ENCODE measurements at regions not wholly inside any gene's neighbourhood (a gene's known extent, or its start where the extent isn't known, plus 50 kb on each side); places are given as distances from the start of the nearest gene placed in this dataset.

DNA sequence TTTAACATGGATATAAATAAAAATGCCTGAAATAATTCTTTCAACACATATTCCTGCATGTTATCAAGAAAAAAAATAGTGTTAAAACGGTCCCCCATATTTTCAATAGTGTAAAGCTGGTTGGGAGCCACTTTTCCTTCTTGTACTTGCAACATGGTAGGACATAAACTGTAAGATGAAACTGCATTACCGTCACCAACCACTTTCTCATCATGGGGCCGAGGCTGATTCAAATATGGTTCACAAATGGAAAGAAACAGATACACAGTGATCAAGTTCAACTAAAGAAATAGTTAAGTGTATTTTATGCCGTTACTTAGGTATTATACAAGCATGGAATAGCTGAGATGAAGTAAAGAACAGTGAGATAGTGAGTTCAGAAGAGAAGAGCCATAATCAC is 360.7 kb downstream of the ZEB2 start:
- Histone ChIP-seq H3F3A (ENCODE audit: low read length, unreplicated experiment) (no peaks in the 10 kb centered on the region), H3K4me1 (ENCODE audit: insufficient read depth, low read length) (peaks cover 10% of the 10 kb centered on the region; the same call in 1 of the 2 replicates), H3K9ac (ENCODE audit: low read length) (no peak overlapping the region), H3K4me3 (ENCODE audit: low read length) (no peak overlapping the region), H3K9me3 (ENCODE audit: low read length) (no peaks in the 10 kb centered on the region), H3K36me3 (ENCODE audit: low read depth, low read length) (no peaks in the 10 kb centered on the region; the same call in 1 of the 2 replicates), H3K4me2 (ENCODE audit: low read length) (no peak overlapping the region), H3K27ac (ENCODE audit: low read length) (no peak overlapping the region), H3K27me3 (ENCODE audit: low read length) (no peaks in the 10 kb centered on the region), H3K9me2 (replicated peaks; ENCODE audit: low read length) (no peaks in the 10 kb centered on the region), H3K79me2 (ENCODE audit: low read length) (no peaks in the 10 kb centered on the region), H2AFZ (ENCODE audit: low read length) (no peak overlapping the region), H4K20me1 (ENCODE audit: low read length) (no peaks in the 10 kb centered on the region)
- ATAC-seq, result no peak
- BruUV-seq (replicated peaks), result no TSS peak
- no peak for DNase-seq
- intact Hi-C loops (cut with micrococcal nuclease), result no loop called here
- ChIA-PET CTCF (no interaction called here), POLR2A (ENCODE audit: unreplicated experiment) (no interaction called here)
- TF ChIP-seq EZH2 (IDR thresholded peaks at IDR 0.05; ENCODE audit: low read length, unreplicated experiment) (no peak), EZH2phosphoT487 (IDR thresholded peaks at IDR 0.05; ENCODE audit: borderline replicate concordance, low read length) (no peak)
- TF ChIP-seq, protein P1, sequence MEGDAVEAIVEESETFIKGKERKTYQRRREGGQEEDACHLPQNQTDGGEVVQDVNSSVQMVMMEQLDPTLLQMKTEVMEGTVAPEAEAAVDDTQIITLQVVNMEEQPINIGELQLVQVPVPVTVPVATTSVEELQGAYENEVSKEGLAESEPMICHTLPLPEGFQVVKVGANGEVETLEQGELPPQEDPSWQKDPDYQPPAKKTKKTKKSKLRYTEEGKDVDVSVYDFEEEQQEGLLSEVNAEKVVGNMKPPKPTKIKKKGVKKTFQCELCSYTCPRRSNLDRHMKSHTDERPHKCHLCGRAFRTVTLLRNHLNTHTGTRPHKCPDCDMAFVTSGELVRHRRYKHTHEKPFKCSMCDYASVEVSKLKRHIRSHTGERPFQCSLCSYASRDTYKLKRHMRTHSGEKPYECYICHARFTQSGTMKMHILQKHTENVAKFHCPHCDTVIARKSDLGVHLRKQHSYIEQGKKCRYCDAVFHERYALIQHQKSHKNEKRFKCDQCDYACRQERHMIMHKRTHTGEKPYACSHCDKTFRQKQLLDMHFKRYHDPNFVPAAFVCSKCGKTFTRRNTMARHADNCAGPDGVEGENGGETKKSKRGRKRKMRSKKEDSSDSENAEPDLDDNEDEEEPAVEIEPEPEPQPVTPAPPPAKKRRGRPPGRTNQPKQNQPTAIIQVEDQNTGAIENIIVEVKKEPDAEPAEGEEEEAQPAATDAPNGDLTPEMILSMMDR (conservative IDR thresholded peaks at IDR 0.05; ENCODE audit: low read depth, low read length), result no peak

DNA sequence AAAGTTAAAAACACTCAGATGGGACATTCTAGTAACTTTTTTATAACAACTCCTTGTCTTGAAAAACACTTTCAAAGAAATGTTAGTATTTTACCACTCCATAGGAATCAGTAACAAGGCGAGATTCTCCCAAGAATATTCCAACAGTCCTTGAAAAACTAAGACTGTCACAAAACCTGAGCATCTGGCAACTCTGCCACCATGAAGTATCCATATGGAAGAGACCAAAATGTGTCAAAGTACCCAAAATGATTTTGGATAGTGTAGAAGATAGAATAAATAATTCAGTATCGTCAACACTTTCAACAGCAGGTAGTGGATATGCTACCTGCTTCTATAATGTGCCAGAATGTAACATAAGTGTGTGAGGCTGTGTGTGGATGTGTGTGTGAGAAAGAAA is 361.8 kb downstream of the ZEB2 start:
- no peaks in the 10 kb centered on the region for H3K79me2 ChIP-seq (ENCODE audit: low read length)
- H3K4me1 ChIP-seq (ENCODE audit: insufficient read depth, low read length), result peaks cover 10% of the 10 kb centered on the region; the same call in 1 of the 2 replicates
- no peaks in the 10 kb centered on the region; the same call in 1 of the 2 replicates for H3K36me3 ChIP-seq (ENCODE audit: low read depth, low read length)
- H3K27ac ChIP-seq (ENCODE audit: low read length), result no peak overlapping the region
- H4K20me1 ChIP-seq (ENCODE audit: low read length), result no peaks in the 10 kb centered on the region
- no peak overlapping the region for H3K4me3 ChIP-seq (ENCODE audit: low read length)
- no peaks in the 10 kb centered on the region for H3K27me3 ChIP-seq (ENCODE audit: low read length)
- POLR2A ChIA-PET (ENCODE audit: unreplicated experiment), result no interaction called here
- intact Hi-C loops (cut with micrococcal nuclease), result no loop called here
- no peak for ATAC-seq
- no peaks in the 10 kb centered on the region for H3K9me3 ChIP-seq (ENCODE audit: low read length)
- H3K9ac ChIP-seq (ENCODE audit: low read length), result no peak overlapping the region
- no TSS peak for BruUV-seq (replicated peaks)
- H3K9me2 ChIP-seq (replicated peaks; ENCODE audit: low read length), result no peaks in the 10 kb centered on the region
- H3F3A ChIP-seq (ENCODE audit: low read length, unreplicated experiment), result no peaks in the 10 kb centered on the region
- no peak for TF ChIP-seq EZH2 (IDR thresholded peaks at IDR 0.05; ENCODE audit: low read length, unreplicated experiment)
- TF ChIP-seq, protein P1 (conservative IDR thresholded peaks at IDR 0.05; ENCODE audit: low read depth, low read length), result no peak
- no peak for TF ChIP-seq EZH2phosphoT487 (IDR thresholded peaks at IDR 0.05; ENCODE audit: borderline replicate concordance, low read length)
- no peak overlapping the region for H2AFZ ChIP-seq (ENCODE audit: low read length)
- H3K4me2 ChIP-seq (ENCODE audit: low read length), result no peak overlapping the region
- CTCF ChIA-PET, result no interaction called here
- no peak for DNase-seq

DNA sequence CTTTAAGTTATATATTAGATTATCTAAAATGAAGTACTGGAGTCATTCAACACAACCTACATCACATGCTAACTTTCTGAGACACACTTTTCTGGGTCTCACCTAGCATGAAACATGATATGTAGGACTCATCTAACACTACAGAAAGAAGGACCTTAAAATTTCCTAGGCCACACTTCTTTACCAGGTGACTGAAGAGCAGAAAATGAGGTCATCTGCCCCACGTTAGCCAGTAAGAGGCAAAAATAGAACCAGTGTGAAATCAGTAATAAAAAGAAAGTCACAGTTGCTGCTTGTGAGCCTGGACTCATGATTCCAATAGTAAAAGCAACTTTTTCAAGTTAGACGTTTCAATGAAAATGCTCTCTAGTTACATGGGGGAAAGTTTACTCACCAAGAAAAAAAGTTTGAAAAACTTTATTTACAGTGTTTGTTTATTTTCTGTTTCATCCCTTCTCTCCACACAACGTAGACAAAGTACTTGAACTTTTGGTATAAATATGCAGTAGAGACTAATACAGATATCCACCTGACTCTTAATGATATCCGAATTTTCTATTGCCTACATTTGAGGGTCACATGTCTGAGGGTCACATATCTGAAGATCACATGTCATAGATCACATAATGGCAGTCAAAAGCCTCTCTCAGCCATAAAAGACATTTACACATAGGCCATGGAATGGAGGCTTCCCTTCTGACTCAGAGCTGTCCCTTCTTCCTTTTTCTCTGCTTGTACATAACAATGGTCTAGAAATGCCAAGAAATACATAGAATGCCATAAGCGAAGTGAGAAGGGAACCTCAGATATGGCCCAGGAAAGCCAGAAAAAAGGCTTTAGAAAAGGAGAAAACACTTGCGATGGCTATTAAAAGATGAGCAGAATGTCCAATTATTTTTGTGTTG is 362.9 kb downstream of the ZEB2 start:
- Histone ChIP-seq H3K36me3 (ENCODE audit: low read depth, low read length) (no peaks in the 10 kb centered on the region), H3K4me3 (ENCODE audit: low read length) (no peak overlapping the region), H3K79me2 (ENCODE audit: low read length) (no peaks in the 10 kb centered on the region), H3F3A (ENCODE audit: low read length, unreplicated experiment) (no peaks in the 10 kb centered on the region), H3K27ac (ENCODE audit: low read length) (no peak overlapping the region), H3K9ac (ENCODE audit: low read length) (no peak overlapping the region), H3K9me3 (ENCODE audit: low read length) (no peaks in the 10 kb centered on the region), H3K4me2 (ENCODE audit: low read length) (no peak overlapping the region), H3K27me3 (ENCODE audit: low read length) (no peaks in the 10 kb centered on the region), H3K9me2 (replicated peaks; ENCODE audit: low read length) (no peaks in the 10 kb centered on the region), H4K20me1 (ENCODE audit: low read length) (no peaks in the 10 kb centered on the region), H3K4me1 (ENCODE audit: insufficient read depth, low read length) (peaks cover 16% of the 10 kb centered on the region; the same call in 1 of the 2 replicates), H2AFZ (ENCODE audit: low read length) (no peak overlapping the region)
- no TSS peak for BruUV-seq (replicated peaks)
- TF ChIP-seq EZH2phosphoT487 (IDR thresholded peaks at IDR 0.05; ENCODE audit: borderline replicate concordance, low read length) (no peak), EZH2 (IDR thresholded peaks at IDR 0.05; ENCODE audit: low read length, unreplicated experiment) (no peak)
- TF ChIP-seq, protein P1 (conservative IDR thresholded peaks at IDR 0.05; ENCODE audit: low read depth, low read length), result no peak
- no peak for ATAC-seq
- DNase-seq, result no peak
- POLR2A ChIA-PET (ENCODE audit: unreplicated experiment), result no interaction called here
- intact Hi-C loops (cut with micrococcal nuclease), result no loop called here
- CTCF ChIA-PET, result no interaction called here

Data from PC-3 (cell line).